ENCODE measurements at regions not wholly inside any gene's neighbourhood (a gene's known extent, or its start where the extent isn't known, plus 50 kb on each side); places are given as distances from the start of the nearest gene placed in this dataset.
"Not testable (repeated sequence)": the region's sequence is repeated elsewhere in the genome, so short reads cannot be mapped to it uniquely, and the experiment has no call there.

DNA sequence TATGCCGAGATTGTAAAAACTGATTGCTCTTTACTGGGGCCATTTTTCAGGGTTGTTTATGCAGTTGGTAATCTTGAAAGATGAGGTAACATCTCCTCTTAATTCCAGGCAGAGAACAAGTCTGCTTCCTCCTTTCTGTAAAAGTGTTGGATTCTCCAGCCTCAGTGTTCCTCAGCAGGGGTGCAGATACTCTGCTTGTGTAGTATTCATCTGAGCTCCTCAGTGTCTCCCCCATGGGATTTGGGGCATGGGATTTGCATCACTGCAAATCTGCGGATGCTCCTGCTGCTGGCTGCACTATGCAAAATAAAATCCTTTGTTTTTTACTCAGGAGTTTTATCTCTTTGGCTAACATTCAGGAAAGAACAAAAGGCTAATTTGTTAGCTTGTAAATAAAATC lies 104.9 kb upstream of the ATP8A1 start:
- 74 to 76% methylated on average over 2 of the region's 2 CpGs for WGBS, 2 donors
- Histone ChIP-seq H3K4me1 (ENCODE audit: control insufficient read depth in 5 of 5, insufficient read depth in 5 of 5, low read length in 5 of 5) (no peaks in the 10 kb centered on the region), H3K4me3 (no peak overlapping the region), H3K9me3 (ENCODE audit: control insufficient read depth in 4 of 4, insufficient read depth in 3 of 4, low read length in 3 of 4) (no peaks in the 10 kb centered on the region), H3K27me3 (ENCODE audit: control insufficient read depth in 3 of 3, insufficient read depth in 3 of 3, low read length in 2 of 3) (no peaks in the 10 kb centered on the region), H3K27ac (ENCODE audit: low read depth in 1 of 2, low read length in 1 of 2) (no peak overlapping the region), H3K9ac (ENCODE audit: insufficient read depth in 1 of 2, low read length in 2 of 2) (no peak overlapping the region), H3K36me3 (ENCODE audit: control insufficient read depth in 4 of 4, insufficient read depth in 4 of 4, low read length in 4 of 4) (no peaks in the 10 kb centered on the region)
- TF ChIP-seq, protein P1, sequence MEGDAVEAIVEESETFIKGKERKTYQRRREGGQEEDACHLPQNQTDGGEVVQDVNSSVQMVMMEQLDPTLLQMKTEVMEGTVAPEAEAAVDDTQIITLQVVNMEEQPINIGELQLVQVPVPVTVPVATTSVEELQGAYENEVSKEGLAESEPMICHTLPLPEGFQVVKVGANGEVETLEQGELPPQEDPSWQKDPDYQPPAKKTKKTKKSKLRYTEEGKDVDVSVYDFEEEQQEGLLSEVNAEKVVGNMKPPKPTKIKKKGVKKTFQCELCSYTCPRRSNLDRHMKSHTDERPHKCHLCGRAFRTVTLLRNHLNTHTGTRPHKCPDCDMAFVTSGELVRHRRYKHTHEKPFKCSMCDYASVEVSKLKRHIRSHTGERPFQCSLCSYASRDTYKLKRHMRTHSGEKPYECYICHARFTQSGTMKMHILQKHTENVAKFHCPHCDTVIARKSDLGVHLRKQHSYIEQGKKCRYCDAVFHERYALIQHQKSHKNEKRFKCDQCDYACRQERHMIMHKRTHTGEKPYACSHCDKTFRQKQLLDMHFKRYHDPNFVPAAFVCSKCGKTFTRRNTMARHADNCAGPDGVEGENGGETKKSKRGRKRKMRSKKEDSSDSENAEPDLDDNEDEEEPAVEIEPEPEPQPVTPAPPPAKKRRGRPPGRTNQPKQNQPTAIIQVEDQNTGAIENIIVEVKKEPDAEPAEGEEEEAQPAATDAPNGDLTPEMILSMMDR (IDR thresholded peaks at IDR 0.05; ENCODE audit: control extremely low read depth, extremely low read depth), result no peak
- ATAC-seq (ENCODE audit: insufficient read depth, low FRiP score) (no peak), DNase-seq (no peak)

DNA sequence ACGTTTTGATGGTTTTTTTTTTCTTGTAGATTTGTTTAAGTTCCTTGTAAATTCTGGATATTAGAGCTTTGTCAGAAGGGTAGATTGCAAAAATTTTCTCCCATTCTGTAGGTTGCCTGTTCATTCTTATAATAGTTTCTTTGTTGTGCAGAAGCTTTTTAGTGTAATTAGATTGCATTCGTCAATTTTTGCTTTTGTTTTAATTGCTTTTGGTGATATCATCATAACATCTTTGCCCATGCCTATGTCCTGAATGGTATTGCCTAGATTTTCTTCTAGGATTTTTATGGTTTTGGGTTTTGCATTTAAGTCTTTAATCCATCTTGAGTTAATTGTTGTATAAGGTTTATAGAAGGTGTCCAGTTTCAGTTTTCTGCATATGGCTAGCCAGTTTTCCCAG lies 98.1 kb upstream of the ATP8A1 start:
- H3K9me3 ChIP-seq (ENCODE audit: control insufficient read depth in 4 of 4, insufficient read depth in 3 of 4, low read length in 3 of 4); H3K4me1 ChIP-seq (ENCODE audit: control insufficient read depth in 5 of 5, insufficient read depth in 5 of 5, low read length in 5 of 5); H3K9ac ChIP-seq (ENCODE audit: insufficient read depth in 1 of 2, low read length in 2 of 2); ATAC-seq (ENCODE audit: insufficient read depth, low FRiP score); H3K27me3 ChIP-seq (ENCODE audit: control insufficient read depth in 3 of 3, insufficient read depth in 3 of 3, low read length in 2 of 3); H3K36me3 ChIP-seq (ENCODE audit: control insufficient read depth in 4 of 4, insufficient read depth in 4 of 4, low read length in 4 of 4); H3K27ac ChIP-seq (ENCODE audit: low read depth in 1 of 2, low read length in 1 of 2); DNase-seq; H3K4me3 ChIP-seq: not testable (repeated sequence)
- 59 to 71% methylated on average over 2 of the region's 2 CpGs for WGBS, 2 donors

DNA sequence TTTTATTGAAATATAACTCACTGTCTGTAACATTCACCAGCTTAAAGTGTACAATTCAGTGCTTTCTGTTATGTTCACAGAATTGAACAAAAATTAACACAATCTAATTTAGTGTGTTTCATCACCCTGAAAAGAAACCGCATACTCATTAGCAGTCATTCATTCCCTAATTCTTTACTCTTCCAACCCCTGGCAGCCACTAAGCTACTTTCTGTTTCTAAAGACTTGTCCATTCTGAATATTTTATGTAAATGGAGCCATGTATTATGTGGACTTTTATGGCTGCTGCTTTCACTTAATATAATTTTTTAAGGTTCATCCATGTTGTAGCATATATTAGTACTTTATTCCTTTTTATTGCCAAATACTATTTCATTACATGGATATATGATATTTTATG lies 94.7 kb upstream of the ATP8A1 start:
- no peaks in the 10 kb centered on the region for H3K9me3 ChIP-seq (ENCODE audit: control insufficient read depth in 4 of 4, insufficient read depth in 3 of 4, low read length in 3 of 4)
- DNase-seq, result no peak
- no peak overlapping the region for H3K4me3 ChIP-seq
- no peak overlapping the region for H3K9ac ChIP-seq (ENCODE audit: insufficient read depth in 1 of 2, low read length in 2 of 2)
- WGBS, 2 donors, result 89 to 92% methylated on average over 1 of the region's 1 CpG
- no peaks in the 10 kb centered on the region for H3K4me1 ChIP-seq (ENCODE audit: control insufficient read depth in 5 of 5, insufficient read depth in 5 of 5, low read length in 5 of 5)
- H3K27ac ChIP-seq (ENCODE audit: low read depth in 1 of 2, low read length in 1 of 2), result no peak overlapping the region
- ATAC-seq (ENCODE audit: insufficient read depth, low FRiP score), result no peak
- TF ChIP-seq, protein P1 (IDR thresholded peaks at IDR 0.05; ENCODE audit: control extremely low read depth, extremely low read depth), result no peak
- H3K36me3 ChIP-seq (ENCODE audit: control insufficient read depth in 4 of 4, insufficient read depth in 4 of 4, low read length in 4 of 4), result no peaks in the 10 kb centered on the region
- no peaks in the 10 kb centered on the region for H3K27me3 ChIP-seq (ENCODE audit: control insufficient read depth in 3 of 3, insufficient read depth in 3 of 3, low read length in 2 of 3)

DNA sequence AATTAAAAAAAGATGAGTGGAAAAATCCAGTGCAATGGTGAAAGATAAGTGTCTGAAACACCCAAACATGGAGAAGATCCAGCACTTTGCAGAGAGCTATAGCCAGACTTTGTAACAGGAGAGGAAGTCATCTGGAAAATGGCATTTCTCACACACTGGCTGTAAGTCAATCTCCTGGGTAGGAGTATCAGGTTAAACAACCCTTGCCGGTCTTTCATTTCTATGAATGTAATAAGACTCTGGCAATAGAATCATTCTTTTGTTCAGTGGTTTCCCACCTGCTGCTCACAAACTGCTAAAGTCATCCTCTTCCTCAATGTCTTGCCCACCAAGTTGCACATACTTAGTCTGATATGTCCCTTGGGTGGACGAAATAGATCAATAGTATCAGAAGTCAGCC lies 94.0 kb upstream of the ATP8A1 start:
- H3K27me3 ChIP-seq (ENCODE audit: control insufficient read depth in 3 of 3, insufficient read depth in 3 of 3, low read length in 2 of 3), result no peaks in the 10 kb centered on the region
- ATAC-seq (ENCODE audit: insufficient read depth, low FRiP score), result no peak
- no peaks in the 10 kb centered on the region for H3K36me3 ChIP-seq (ENCODE audit: control insufficient read depth in 4 of 4, insufficient read depth in 4 of 4, low read length in 4 of 4)
- no peaks in the 10 kb centered on the region for H3K9me3 ChIP-seq (ENCODE audit: control insufficient read depth in 4 of 4, insufficient read depth in 3 of 4, low read length in 3 of 4)
- H3K9ac ChIP-seq (ENCODE audit: insufficient read depth in 1 of 2, low read length in 2 of 2), result no peak overlapping the region
- TF ChIP-seq, protein P1 (IDR thresholded peaks at IDR 0.05; ENCODE audit: control extremely low read depth, extremely low read depth), result no peak
- H3K27ac ChIP-seq (ENCODE audit: low read depth in 1 of 2, low read length in 1 of 2), result no peak overlapping the region
- DNase-seq, result peak in 1 of 3 donors; percentile 9
- WGBS, 2 donors, result 57 to 58% methylated on average over 2 of the region's 2 CpGs
- H3K4me1 ChIP-seq (ENCODE audit: control insufficient read depth in 5 of 5, insufficient read depth in 5 of 5, low read length in 5 of 5), result no peaks in the 10 kb centered on the region
- H3K4me3 ChIP-seq, result no peak overlapping the region

Measured in lung (tissue), 11 donors.